Uterus (tissue), 2 donors: ENCODE measurements at regions not wholly inside any gene's neighbourhood (a gene's known extent, or its start where the extent isn't known, plus 50 kb on each side); places are given as distances from the start of the nearest gene placed in this dataset.

Experiments used
- POLR2A ChIP-seq, 2 donors: fragments of 450-650 bp; IDR thresholded peaks; one replicate each; pipeline ENCODE4 v1.6.1; 2016; ENCODE audit warnings: antibody characterized with exemption in 2 of 2, mild to moderate bottlenecking in 1 of 2, moderate library complexity in 1 of 2
- TF ChIP-seq, protein P1 (sequence below), 4 experiments: fragments of 200-600 bp in 2 of 4; fragments of 450-650 bp in 2 of 4; sonication (generic) in 2 of 4; IDR thresholded peaks; one replicate each; pipeline ENCODE4 v1.5.1; 2016 to 2019; ENCODE audit warnings: antibody characterized with exemption in 4 of 4, mild to moderate bottlenecking in 2 of 4, moderate library complexity in 1 of 4

DNA sequence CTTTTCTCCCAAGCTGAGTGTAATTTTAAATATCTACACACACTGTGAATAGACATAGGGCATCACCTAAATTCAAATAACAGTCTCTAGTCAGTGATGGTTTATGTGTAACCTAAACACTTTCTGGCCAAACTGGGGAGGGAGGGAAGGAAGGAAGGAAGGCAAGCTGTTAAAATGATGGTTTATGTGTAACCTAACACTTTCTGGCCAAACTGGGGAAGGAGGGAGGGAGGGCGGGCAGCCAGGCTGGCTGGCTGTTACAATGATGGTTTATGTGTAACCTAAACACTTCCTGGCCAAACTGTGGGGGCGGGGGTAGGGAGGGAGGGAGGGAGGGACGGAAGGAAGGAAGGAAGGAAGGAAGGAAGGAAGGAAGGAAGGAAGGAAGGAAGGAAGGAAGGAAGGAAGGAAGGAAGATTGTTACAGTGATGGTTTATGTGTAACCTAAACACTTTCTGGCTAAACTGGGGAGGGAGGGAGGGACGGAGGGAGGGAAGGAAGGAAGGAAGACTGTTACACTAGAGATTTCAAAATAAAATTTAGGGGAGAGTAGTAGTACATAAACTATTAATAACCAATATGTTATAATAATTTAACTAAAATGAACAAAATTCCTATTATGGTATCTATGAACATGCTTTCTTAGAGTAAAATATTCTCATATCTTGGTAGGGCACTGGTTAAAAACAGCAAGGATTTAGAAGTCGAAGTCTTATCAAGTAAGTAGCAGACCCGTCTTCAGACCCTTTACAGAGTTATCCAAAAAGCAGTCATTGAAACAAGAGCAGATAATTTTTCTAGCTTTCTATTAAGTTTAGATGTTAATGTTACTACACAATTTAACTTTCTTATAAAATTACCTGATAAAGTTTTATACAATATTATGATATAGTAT lies 148.1 kb downstream of the LMLN start:
- TF ChIP-seq, protein P1, sequence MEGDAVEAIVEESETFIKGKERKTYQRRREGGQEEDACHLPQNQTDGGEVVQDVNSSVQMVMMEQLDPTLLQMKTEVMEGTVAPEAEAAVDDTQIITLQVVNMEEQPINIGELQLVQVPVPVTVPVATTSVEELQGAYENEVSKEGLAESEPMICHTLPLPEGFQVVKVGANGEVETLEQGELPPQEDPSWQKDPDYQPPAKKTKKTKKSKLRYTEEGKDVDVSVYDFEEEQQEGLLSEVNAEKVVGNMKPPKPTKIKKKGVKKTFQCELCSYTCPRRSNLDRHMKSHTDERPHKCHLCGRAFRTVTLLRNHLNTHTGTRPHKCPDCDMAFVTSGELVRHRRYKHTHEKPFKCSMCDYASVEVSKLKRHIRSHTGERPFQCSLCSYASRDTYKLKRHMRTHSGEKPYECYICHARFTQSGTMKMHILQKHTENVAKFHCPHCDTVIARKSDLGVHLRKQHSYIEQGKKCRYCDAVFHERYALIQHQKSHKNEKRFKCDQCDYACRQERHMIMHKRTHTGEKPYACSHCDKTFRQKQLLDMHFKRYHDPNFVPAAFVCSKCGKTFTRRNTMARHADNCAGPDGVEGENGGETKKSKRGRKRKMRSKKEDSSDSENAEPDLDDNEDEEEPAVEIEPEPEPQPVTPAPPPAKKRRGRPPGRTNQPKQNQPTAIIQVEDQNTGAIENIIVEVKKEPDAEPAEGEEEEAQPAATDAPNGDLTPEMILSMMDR (IDR thresholded peaks at IDR 0.05), result no peak
- no peak for TF ChIP-seq POLR2A (IDR thresholded peaks at IDR 0.05)
